BE2C (cell line): ENCODE measurements at regions not wholly inside any gene's neighbourhood (a gene's known extent, or its start where the extent isn't known, plus 50 kb on each side); places are given as distances from the start of the nearest gene placed in this dataset.
"Not testable (repeated sequence)": the region's sequence is repeated elsewhere in the genome, so short reads cannot be mapped to it uniquely, and the experiment has no call there.

Experiments
- DNase-seq: peaks from one replicate; pipeline ENCODE4 v3.0.0-alpha.2; 2020
- H3K27me3 ChIP-seq: fragments of 250-450 bp; sonication (Bioruptor Pico); 2 replicates; pipeline ENCODE4 v1.5.1; 2020; ENCODE audit warnings: mild to moderate bottlenecking
- H3K36me3 ChIP-seq: fragments of 250-450 bp; sonication (Bioruptor Pico); 2 replicates; pipeline ENCODE4 v1.5.1; 2020; ENCODE audit warnings: mild to moderate bottlenecking
- H3K4me1 ChIP-seq: fragments of 250-450 bp; sonication (Bioruptor Pico); 2 replicates; pipeline ENCODE4 v1.5.1; 2020
- H3K4me3 ChIP-seq: 2 replicates; pipeline ENCODE4 v1.5.1; 2011; ENCODE audit warnings: low read depth, low read length
- H3K9me3 ChIP-seq: fragments of 250-450 bp; sonication (Bioruptor Pico); 2 replicates; pipeline ENCODE4 v1.5.1; 2020
- TF ChIP-seq, protein P1 (sequence below): IDR thresholded peaks from 2 replicates; pipeline ENCODE4 v1.5.1; 2012; ENCODE audit warnings: mild to moderate bottlenecking, low read depth, low read length

DNA sequence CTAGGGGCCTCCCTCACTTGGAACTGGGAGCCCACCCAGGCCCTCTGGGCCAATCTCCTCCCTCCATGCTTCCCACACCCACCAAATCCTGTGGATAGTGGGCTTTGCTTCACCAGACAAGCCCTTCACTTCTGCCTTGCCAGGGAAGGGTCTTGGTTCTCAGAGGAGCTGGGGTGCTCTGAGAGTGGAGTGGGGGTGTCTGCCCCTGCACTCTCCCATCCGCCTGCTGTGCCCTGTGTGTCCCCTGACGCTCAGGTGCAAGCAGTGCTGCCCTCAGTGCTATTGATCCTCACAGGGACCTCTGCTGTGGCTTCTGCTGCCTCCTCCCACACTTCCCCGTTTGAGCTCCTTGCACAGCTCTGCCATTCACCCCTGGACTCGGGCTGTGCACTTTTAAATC is 117.3 kb upstream of the NKX1-1 start:
- TF ChIP-seq, protein P1, sequence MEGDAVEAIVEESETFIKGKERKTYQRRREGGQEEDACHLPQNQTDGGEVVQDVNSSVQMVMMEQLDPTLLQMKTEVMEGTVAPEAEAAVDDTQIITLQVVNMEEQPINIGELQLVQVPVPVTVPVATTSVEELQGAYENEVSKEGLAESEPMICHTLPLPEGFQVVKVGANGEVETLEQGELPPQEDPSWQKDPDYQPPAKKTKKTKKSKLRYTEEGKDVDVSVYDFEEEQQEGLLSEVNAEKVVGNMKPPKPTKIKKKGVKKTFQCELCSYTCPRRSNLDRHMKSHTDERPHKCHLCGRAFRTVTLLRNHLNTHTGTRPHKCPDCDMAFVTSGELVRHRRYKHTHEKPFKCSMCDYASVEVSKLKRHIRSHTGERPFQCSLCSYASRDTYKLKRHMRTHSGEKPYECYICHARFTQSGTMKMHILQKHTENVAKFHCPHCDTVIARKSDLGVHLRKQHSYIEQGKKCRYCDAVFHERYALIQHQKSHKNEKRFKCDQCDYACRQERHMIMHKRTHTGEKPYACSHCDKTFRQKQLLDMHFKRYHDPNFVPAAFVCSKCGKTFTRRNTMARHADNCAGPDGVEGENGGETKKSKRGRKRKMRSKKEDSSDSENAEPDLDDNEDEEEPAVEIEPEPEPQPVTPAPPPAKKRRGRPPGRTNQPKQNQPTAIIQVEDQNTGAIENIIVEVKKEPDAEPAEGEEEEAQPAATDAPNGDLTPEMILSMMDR: no peak
- Histone ChIP-seq H3K4me1 (no peaks in the 10 kb centered on the region), H3K36me3 (no peaks in the 10 kb centered on the region), H3K4me3 (no peak overlapping the region), H3K27me3 (peaks cover 70% of the 10 kb centered on the region), H3K9me3 (no peaks in the 10 kb centered on the region)
- no peak for DNase-seq

DNA sequence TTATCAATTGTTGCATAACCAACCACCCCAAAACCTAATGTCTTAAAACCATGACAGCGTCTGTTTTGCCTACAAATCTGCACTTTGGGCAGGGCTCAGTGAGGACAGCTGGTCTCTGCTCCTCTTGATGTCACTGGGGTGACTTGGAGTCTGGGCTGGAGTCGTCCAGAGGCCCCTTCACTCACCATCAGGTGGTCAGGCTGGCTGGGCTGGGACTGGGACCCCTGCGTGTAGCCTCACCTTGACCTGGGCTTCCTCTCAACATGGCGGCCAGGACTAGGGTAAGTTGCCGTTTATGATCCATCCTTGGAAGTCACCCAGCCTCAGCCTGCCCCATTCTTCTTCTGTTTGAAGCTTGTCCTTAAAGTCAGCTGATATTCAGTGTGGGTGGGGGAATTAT is 116.8 kb upstream of the NKX1-1 start:
- H3K9me3 ChIP-seq: no peaks in the 10 kb centered on the region
- H3K4me1 ChIP-seq: no peaks in the 10 kb centered on the region
- H3K4me3 ChIP-seq: no peak overlapping the region
- peaks cover 70% of the 10 kb centered on the region for H3K27me3 ChIP-seq
- H3K36me3 ChIP-seq: no peaks in the 10 kb centered on the region
- TF ChIP-seq, protein P1: no peak
- DNase-seq: no peak

- H3K27me3 ChIP-seq: peaks cover 71% of the 10 kb centered on the region
These were observed 116.4 kb upstream of the NKX1-1 start for GRCh38 chr4:1522606-1523005.

GRCh38 chr4:1521821-1522361 is 115.6 kb upstream of the NKX1-1 start:
- H3K4me3 ChIP-seq: no peak overlapping the region
- no peaks in the 10 kb centered on the region for H3K36me3 ChIP-seq
- TF ChIP-seq, protein P1: no peak
- H3K4me1 ChIP-seq: no peaks in the 10 kb centered on the region
- peak; percentile 5 for DNase-seq
- no peaks in the 10 kb centered on the region for H3K9me3 ChIP-seq
- H3K27me3 ChIP-seq: peaks cover 75% of the 10 kb centered on the region

More at GRCh38 chr4:1522606-1523005, 116.4 kb upstream of the NKX1-1 start:
- Histone ChIP-seq H3K4me1 (no peaks in the 10 kb centered on the region), H3K4me3 (no peak overlapping the region), H3K9me3 (no peaks in the 10 kb centered on the region), H3K36me3 (no peaks in the 10 kb centered on the region)
- TF ChIP-seq, protein P1: no peak
- no peak for DNase-seq

- H3K4me1 ChIP-seq, H3K36me3 ChIP-seq, H3K9me3 ChIP-seq: not testable (repeated sequence)
- Histone ChIP-seq H3K27me3 (peaks cover 82% of the 10 kb centered on the region), H3K4me3 (0 out of 2 replicates have a peak overlapping the region, but pooled peaks have one; percentile 16)
- peak; percentile 28 for DNase-seq
These were observed 114.7 kb upstream of the NKX1-1 start for GRCh38 chr4:1520795-1521576.

DNA sequence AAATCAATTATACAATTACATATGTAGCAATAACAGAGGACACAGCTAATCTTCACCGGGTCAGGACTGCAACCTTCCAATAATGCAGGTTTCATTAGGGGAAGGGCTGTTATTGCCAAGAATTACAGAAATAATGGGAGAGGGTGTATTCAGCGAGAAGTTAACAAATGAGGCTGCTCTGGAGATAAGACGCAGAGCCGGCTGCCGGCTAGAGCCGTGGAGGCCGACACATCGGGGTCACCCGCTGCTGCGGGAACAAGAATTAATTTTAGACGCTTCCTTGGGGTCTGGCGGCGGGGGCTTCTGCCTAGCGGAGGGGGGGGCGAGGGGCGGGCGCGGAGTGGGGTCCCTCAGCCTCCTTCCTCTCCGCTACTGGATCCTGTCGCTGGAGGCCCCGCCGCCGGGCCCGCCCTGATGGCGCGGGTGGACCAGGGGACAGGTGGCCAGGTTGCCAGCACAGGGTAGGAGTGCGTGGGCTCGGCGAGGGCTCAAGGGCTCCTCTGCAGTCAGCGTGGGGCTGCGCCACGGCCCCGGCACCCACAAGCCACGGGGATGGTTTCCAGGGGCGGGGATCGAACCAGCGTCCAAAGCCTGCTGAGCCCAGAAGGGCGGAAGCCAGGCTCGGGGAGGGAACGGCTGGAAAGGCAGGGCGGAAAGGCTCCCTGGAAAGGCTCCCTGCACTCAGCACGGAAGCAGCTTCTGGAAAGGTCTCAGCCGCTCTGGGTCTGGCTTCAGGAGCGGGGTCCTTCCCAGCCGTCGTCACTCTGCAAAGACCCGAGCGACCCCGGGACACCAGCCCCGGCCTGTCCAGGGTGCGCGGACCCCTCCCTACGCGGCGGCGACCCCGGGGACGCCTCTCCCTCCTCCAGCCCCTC is 113.8 kb upstream of the NKX1-1 start:
- H3K27me3 ChIP-seq: peaks cover 81% of the 10 kb centered on the region
- TF ChIP-seq, protein P1: no peak

More for the DNA sequence above, 113.8 kb upstream of the NKX1-1 start:
- H3K36me3 ChIP-seq: no peaks in the 10 kb centered on the region
- no peaks in the 10 kb centered on the region for H3K9me3 ChIP-seq
- no peak overlapping the region for H3K4me3 ChIP-seq
- peak; percentile 4 for DNase-seq
- H3K4me1 ChIP-seq: no peaks in the 10 kb centered on the region
